OCI-LY3 (cell line): ENCODE measurements at regions not wholly inside any gene's neighbourhood (a gene's known extent, or its start where the extent isn't known, plus 50 kb on each side); places are given as distances from the start of the nearest gene placed in this dataset.

Experiments used
- H2AFZ ChIP-seq: fragments of 200-600, 300-600 bp; shearing (Covaris generic); 2 replicates; pipeline ENCODE4 v1.6.0; 2014; ENCODE audit warnings: antibody characterized with exemption, low read depth, low read length
- H3K27ac ChIP-seq: fragments of 200-600, 300-600 bp; sonication (generic); 2 replicates; pipeline ENCODE4 v1.5.1; 2014; ENCODE audit warnings: mild to moderate bottlenecking, low read length, moderate library complexity, mixed read lengths
- H3K27me3 ChIP-seq: fragments of 200-600, 300-600 bp; sonication (generic); 2 replicates; pipeline ENCODE4 v1.6.1; 2014; ENCODE audit warnings: low read depth, low read length, mixed read lengths
- H3K36me3 ChIP-seq: fragments of 200-600, 300-600 bp; sonication (generic); replicated peaks from 2 replicates; pipeline ENCODE3; 2014; ENCODE audit warnings: low read depth, low read length, mixed read lengths
- H3K4me1 ChIP-seq: fragments of 300-600, 200-600 bp; sonication (generic); 2 replicates; pipeline ENCODE4 v1.6.1; 2014; ENCODE audit warnings: low read length, mixed read lengths
- H3K4me2 ChIP-seq: fragments of 200-600, 300-600 bp; sonication (generic); 2 replicates; pipeline ENCODE4 v1.6.1; 2014; ENCODE audit warnings: low read length, mixed read lengths
- H3K4me3 ChIP-seq: fragments of 300-600, 200-600 bp; sonication (generic); 2 replicates; pipeline ENCODE4 v1.5.1; 2014; ENCODE audit warnings: antibody characterized with exemption, mild to moderate bottlenecking, low read length, moderate library complexity
- H3K79me2 ChIP-seq: fragments of 300-600, 200-600 bp; shearing (Covaris generic); 2 replicates; pipeline ENCODE4 v1.6.1; 2014; ENCODE audit warnings: mild to moderate bottlenecking, low read length, mixed read lengths
- H3K9ac ChIP-seq: fragments of 300-600, 200-600 bp; shearing (Covaris generic); 2 replicates; pipeline ENCODE4 v1.6.0; 2014; ENCODE audit warnings: mild to moderate bottlenecking, low read length, moderate library complexity
- H3K9me3 ChIP-seq: fragments of 200-600, 300-600 bp; shearing (Covaris generic); 2 replicates; pipeline ENCODE4 v1.6.1; 2014; ENCODE audit warnings: low read length, mixed read lengths; ENCODE audit not compliant: insufficient read depth
- H4K20me1 ChIP-seq: fragments of 200-600, 300-600 bp; sonication (generic); 2 replicates; pipeline ENCODE4 v1.6.1; 2016; ENCODE audit warnings: low read length, mixed read lengths; ENCODE audit not compliant: insufficient read depth
- CTCF ChIP-seq: fragments of 200-600, 300-600 bp; sonication (generic); IDR thresholded peaks from 2 replicates; pipeline ENCODE4 v1.5.1; 2014; ENCODE audit warnings: antibody characterized with exemption, low read length, low read depth
- EZH2phosphoT487 ChIP-seq: fragments of 200-600 bp; shearing (Covaris generic); IDR thresholded peaks from 2 replicates; pipeline ENCODE4 v1.6.1; 2018; ENCODE audit warnings: antibody characterized with exemption, mixed run types, low read depth

- Histone ChIP-seq H3K9ac (no peak overlapping the region), H4K20me1 (no peaks in the 10 kb centered on the region), H3K4me2 (no peak overlapping the region), H3K4me3 (no peak overlapping the region), H3K9me3 (no peaks in the 10 kb centered on the region), H3K27me3 (no peaks in the 10 kb centered on the region), H2AFZ (no peak overlapping the region), H3K36me3 (no peaks in the 10 kb centered on the region), H3K4me1 (no peaks in the 10 kb centered on the region), H3K79me2 (no peaks in the 10 kb centered on the region), H3K27ac (no peak overlapping the region)
- no peak for TF ChIP-seq EZH2phosphoT487
- no peak for TF ChIP-seq CTCF
Measured at GRCh38 chr4:111572470-111572869, 572.8 kb upstream of the FAM241A start.

GRCh38 chr4:111573386-111573785 lies 571.9 kb upstream of the FAM241A start:
- Histone ChIP-seq H3K27me3 (no peaks in the 10 kb centered on the region), H3K4me2 (no peak overlapping the region), H3K4me3 (no peak overlapping the region), H3K9me3 (no peaks in the 10 kb centered on the region), H3K36me3 (no peaks in the 10 kb centered on the region), H3K4me1 (no peaks in the 10 kb centered on the region), H3K79me2 (no peaks in the 10 kb centered on the region), H2AFZ (no peak overlapping the region), H3K27ac (no peak overlapping the region), H4K20me1 (no peaks in the 10 kb centered on the region), H3K9ac (no peak overlapping the region)
- no peak for TF ChIP-seq CTCF
- no peak for TF ChIP-seq EZH2phosphoT487

- H3K4me1 ChIP-seq, result no peaks in the 10 kb centered on the region
- H3K27ac ChIP-seq, result no peak overlapping the region
- TF ChIP-seq CTCF (no peak), EZH2phosphoT487 (no peak)
- H3K4me3 ChIP-seq, result no peak overlapping the region
- no peak overlapping the region for H3K9ac ChIP-seq
- H3K36me3 ChIP-seq, result no peaks in the 10 kb centered on the region
- no peaks in the 10 kb centered on the region for H4K20me1 ChIP-seq
- no peak overlapping the region for H2AFZ ChIP-seq
- no peaks in the 10 kb centered on the region for H3K27me3 ChIP-seq
- H3K79me2 ChIP-seq, result no peaks in the 10 kb centered on the region
- peaks cover 6% of the 10 kb centered on the region; the same call in 1 of the 2 replicates for H3K9me3 ChIP-seq
- no peak overlapping the region for H3K4me2 ChIP-seq
Measured at GRCh38 chr4:111579767-111580166, 565.5 kb upstream of the FAM241A start.

GRCh38 chr4:111595456-111595855 lies 549.8 kb upstream of the FAM241A start:
- TF ChIP-seq CTCF, result no peak
- no peak for TF ChIP-seq EZH2phosphoT487
- Histone ChIP-seq H2AFZ (no peak overlapping the region), H4K20me1 (no peaks in the 10 kb centered on the region), H3K27ac (no peak overlapping the region), H3K27me3 (no peaks in the 10 kb centered on the region), H3K4me3 (no peak overlapping the region), H3K4me1 (peaks cover 6% of the 10 kb centered on the region; the same call in 1 of the 2 replicates), H3K9me3 (no peaks in the 10 kb centered on the region), H3K79me2 (no peaks in the 10 kb centered on the region), H3K9ac (no peak overlapping the region), H3K4me2 (no peak overlapping the region), H3K36me3 (no peaks in the 10 kb centered on the region)
